ENCODE measurements at regions not wholly inside any gene's neighbourhood (a gene's known extent, or its start where the extent isn't known, plus 50 kb on each side); places are given as distances from the start of the nearest gene placed in this dataset.

GRCh38 chr7:10238641-10239040 is 735.0 kb upstream of the PHF14 start:
- TF ChIP-seq, protein P1, sequence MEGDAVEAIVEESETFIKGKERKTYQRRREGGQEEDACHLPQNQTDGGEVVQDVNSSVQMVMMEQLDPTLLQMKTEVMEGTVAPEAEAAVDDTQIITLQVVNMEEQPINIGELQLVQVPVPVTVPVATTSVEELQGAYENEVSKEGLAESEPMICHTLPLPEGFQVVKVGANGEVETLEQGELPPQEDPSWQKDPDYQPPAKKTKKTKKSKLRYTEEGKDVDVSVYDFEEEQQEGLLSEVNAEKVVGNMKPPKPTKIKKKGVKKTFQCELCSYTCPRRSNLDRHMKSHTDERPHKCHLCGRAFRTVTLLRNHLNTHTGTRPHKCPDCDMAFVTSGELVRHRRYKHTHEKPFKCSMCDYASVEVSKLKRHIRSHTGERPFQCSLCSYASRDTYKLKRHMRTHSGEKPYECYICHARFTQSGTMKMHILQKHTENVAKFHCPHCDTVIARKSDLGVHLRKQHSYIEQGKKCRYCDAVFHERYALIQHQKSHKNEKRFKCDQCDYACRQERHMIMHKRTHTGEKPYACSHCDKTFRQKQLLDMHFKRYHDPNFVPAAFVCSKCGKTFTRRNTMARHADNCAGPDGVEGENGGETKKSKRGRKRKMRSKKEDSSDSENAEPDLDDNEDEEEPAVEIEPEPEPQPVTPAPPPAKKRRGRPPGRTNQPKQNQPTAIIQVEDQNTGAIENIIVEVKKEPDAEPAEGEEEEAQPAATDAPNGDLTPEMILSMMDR (IDR thresholded peaks at IDR 0.05), result no peak
- TF ChIP-seq POLR2A (IDR thresholded peaks at IDR 0.05), result no peak
